ENCODE measurements at regions not wholly inside any gene's neighbourhood (a gene's known extent, or its start where the extent isn't known, plus 50 kb on each side); places are given as distances from the start of the nearest gene placed in this dataset.

DNA sequence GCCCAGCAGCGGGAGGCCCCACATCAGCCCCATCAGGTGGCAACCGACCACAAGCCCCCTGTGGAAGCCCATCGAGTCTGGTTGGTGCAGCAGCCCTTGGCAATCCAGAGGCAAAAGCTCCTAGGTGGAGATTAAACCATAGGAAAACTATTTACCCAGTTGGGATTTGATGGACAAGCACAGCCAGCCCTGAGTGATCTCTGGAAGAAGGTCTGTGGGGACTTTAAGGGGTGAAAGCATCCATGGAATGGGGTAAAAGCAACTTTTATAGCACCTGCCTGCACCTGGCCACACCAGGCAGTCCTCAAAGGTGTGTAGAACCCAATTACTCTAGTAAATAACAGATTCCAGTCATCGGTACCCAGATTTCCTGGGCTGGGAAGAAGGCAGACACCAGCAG, 206.3 kb downstream of the IGSF11 start:
- FAIRE-seq (no peak), DNase-seq (ENCODE audit: insufficient read length, low spot score) (no peak)

DNA sequence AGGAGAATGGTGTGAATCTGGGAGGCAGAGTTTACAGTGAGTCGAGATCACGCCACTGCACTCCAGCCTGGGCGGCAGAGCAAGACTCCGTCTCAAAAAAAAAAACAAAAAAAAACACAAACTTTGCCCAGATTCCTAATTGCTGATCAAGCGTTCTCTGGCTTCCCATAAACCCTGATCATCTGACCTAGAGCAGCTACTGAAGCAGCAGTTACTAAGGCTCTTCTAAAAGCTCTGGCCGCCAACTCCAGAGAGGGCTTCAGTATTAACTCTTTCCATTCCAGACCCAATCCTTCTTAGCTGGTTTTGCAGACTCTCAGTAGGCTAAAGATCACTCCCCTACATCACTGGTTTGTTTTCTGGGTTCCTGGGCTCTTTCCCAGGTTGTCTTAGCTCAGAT, 201.6 kb downstream of the IGSF11 start:
- DNase-seq (ENCODE audit: insufficient read length, low spot score) (no peak), FAIRE-seq (no peak)

DNA sequence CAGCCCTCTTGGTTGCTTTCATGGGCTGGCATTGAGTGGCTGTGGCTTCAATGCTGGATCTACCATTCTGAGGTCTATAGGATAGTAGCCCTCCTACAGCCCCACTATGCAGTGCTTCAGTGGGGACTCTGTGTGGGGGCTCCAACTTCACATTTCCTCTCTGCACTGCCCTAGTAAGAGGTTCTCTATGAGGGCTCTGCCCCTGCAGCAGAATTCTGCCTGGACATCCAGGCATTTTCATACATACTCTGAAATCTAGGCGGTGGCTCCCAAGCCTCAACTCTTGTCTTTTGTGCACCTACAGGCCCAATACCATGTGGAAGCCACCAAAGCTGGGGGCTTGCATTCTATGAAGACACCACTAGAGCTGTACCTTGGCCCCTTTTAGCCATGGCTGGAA, 195.8 kb downstream of the IGSF11 start:
- FAIRE-seq, result no peak
- no peak for DNase-seq (ENCODE audit: insufficient read length, low spot score)

DNA sequence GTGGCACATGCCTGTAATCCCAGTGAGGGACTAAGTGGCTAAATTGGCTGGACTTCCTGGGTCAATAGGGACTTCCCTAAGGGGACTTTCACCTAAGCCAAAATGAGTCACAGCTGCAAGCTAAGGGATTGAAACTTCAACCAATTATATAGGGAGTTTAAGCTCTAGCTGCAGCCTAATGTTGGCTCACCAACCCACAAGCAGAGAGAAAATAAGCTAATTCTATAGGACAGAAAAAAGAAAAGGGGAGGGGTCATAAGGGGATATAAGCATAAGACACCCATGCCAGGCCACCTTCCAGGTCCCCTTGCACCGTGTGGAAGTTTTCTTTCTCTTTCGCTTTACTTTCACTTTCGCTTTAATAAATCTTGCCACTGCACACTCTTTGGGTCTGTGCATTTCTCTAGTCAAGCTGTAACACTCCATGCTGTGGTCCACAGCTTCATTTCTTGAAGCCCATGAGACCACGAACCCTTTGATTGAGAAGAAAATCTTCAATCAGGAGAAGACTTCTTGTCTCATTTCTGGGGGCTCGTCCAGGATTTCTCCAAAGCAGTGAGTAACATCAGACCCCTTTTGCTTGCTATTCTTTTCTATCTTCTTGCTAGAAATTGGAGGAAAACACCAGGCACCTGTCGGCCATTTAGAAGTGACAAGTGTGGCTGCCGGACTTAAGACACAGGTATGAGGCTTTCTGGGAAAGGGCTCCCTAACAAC, 192.3 kb downstream of the IGSF11 start:
- DNase-seq (ENCODE audit: insufficient read length, low spot score), result no peak
- no peak for FAIRE-seq

DNA sequence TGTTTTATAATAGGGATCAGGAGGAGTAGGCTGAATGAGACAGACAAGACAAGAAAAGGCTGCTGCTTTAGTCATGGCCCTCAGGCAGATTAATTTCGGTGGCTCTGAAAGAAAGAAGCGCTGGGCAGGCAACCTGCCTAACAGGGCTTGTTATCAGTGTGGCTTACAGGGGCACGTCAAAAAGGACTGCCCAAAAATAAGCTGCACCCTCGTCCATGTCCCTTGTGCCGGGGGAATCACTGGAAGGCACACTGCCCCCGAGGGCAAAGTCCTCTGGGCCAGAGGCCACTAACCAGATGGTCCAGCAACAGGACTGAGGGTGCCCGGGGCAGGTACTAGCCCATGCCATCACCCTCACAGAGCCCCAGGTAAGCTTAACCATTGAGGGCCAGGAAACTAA, 188.5 kb downstream of the IGSF11 start:
- no peak for FAIRE-seq
- DNase-seq (ENCODE audit: insufficient read length, low spot score), result no peak
